Urinary bladder (tissue), 3 donors: ENCODE measurements at regions not wholly inside any gene's neighbourhood (a gene's known extent, or its start where the extent isn't known, plus 50 kb on each side); places are given as distances from the start of the nearest gene placed in this dataset.

Source experiments
- DNase-seq: peaks from one replicate; pipeline ENCODE4 v3.0.0-alpha.2; 2015; ENCODE audit errors: extremely low spot score
- H3K27ac ChIP-seq: one replicate; pipeline ENCODE4 v1.5.1; 2013; ENCODE audit warnings: low read depth, mild to moderate bottlenecking, moderate library complexity
- H3K36me3 ChIP-seq: one replicate; pipeline ENCODE4 v1.6.1; 2013; ENCODE audit warnings: mild to moderate bottlenecking, moderate library complexity; ENCODE audit not compliant: insufficient read depth
- H3K4me1 ChIP-seq: one replicate; pipeline ENCODE4 v1.6.1; 2013; ENCODE audit warnings: mild to moderate bottlenecking, moderate library complexity; ENCODE audit not compliant: insufficient read depth
- H3K4me3 ChIP-seq: one replicate; pipeline ENCODE4 v1.5.1; 2013; ENCODE audit warnings: low read depth, low read length
- WGBS: extraction: QIAGEN DNeasy Blood & Tissue Kit; methylation state at CpG from one replicate; pipeline ENCODE4 v1.1.7; 2013; 5-methylcytosine and 5-hydroxymethylcytosine counted together
- donor health status: healthy with polysubstance abuse.
- donor health status: healthy.

DNA sequence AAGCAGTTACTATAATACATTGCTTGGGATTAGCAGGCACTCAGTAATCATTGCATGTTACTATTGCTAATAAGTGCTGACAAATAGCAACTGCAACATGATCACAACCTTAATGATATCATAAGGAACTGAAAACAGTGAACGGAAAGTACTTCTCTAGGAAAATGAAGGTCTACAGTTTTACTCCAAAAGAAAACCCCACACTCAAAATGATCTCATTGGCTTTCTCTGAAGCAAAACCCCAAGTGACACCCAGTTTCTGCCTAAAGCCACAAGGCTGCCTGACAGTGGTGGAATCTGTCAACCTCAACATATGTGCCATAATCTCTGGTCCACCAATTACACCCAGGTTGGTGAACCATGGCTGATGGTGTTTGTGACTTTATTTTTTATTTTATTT is 137.6 kb downstream of the PTGER3 start:
- H3K36me3 ChIP-seq: no peaks in the 10 kb centered on the region
- H3K4me3 ChIP-seq: no peak overlapping the region
- H3K27ac ChIP-seq: no peak overlapping the region
- DNase-seq: no peak
- no peaks in the 10 kb centered on the region for H3K4me1 ChIP-seq
- WGBS: 85% methylated on average over 1 of the region's 1 CpG

DNA sequence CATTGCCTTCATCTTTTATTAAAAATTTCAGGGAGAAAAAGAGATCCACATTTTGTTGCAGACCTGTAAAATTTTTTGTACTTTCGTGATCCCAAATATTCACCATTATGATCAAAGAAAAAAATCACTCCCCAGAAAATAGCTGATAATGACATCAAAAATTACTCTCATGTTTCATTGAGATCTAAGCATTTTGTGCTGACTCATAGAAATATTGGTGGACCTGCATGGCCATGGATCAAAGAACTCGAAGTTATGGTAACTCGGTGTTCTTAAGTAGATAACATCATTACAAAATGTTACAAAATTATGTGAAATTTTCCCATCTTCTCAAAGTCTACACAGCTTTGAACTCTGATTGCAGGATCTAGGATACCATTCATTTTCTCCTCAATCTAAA is 135.8 kb downstream of the PTGER3 start:
- WGBS: 95% methylated on average over 3 of the region's 3 CpGs
- Histone ChIP-seq H3K27ac (no peak overlapping the region), H3K36me3 (no peaks in the 10 kb centered on the region), H3K4me3 (no peak overlapping the region), H3K4me1 (no peaks in the 10 kb centered on the region)
- DNase-seq: no peak

DNA sequence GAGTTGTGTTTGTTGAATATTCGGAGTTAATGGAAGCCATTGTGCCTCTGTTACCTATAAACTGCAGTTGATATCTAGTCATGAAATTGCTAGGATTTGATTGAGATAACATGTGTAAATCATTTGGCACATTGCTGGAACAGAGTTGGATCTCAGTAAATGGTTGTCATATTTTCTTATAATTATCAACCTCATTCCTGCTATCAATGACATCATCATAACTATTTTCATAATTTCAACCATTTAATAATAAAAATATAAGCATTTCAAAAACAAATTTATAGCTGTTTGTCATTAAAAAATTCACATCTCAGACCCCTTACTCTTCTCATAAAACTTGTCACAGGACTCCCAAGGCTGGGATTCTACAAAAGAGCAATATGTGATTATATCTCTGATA is 133.4 kb downstream of the PTGER3 start:
- WGBS: 91% methylated on average over 1 of the region's 1 CpG
- no peak for DNase-seq
- Histone ChIP-seq H3K4me1 (no peaks in the 10 kb centered on the region), H3K27ac (no peak overlapping the region), H3K36me3 (no peaks in the 10 kb centered on the region), H3K4me3 (no peak overlapping the region)

DNA sequence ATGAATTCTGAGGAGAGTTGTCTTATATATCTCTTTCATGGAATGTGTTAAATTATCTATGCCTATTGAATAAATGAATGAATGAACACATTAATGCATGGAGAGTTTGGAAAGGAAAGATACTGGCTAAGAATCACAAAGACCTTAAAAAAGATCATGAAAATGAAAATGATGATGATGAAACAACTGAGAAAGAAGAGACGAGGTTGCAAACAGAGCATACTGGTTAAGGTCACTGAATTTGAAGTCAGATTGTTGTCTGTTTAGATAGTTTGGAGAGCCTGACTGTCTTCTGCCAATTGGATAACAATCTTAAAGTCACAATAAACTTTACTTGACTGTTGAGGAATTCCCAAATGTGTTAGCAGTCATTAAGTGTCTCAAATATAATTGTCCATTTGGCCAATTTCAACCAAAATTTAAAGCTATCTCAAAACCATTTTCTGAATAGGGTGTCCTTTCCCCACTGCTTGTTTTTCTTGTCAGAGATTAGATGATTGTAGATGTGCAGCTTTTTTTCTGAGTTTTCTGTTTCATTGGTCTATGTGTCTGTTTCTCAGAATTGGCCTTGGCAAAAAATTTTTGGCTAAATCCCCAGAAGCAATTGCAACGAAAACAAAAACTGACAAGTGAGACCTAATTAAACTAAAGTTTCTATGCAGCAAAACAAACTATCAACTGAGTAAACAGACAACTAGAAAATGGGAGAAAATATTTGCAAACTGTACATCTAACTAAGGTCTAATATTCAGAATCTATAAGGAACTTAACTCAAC is 132.2 kb downstream of the PTGER3 start:
- no peak for DNase-seq
- Histone ChIP-seq H3K4me1 (no peaks in the 10 kb centered on the region), H3K4me3 (no peak overlapping the region), H3K36me3 (no peaks in the 10 kb centered on the region), H3K27ac (no peak overlapping the region)
- 43% methylated on average over 2 of the region's 2 CpGs for WGBS

- 56% methylated on average over 2 of the region's 2 CpGs for WGBS
- no peaks in the 10 kb centered on the region for H3K4me1 ChIP-seq
Observed at GRCh38 chr1:70916034-70916427, 131.6 kb downstream of the PTGER3 start.

GRCh38 chr1:70919706-70920323 is 127.8 kb downstream of the PTGER3 start:
- Histone ChIP-seq H3K27ac (no peak overlapping the region), H3K4me1 (no peaks in the 10 kb centered on the region), H3K4me3 (no peak overlapping the region), H3K36me3 (no peaks in the 10 kb centered on the region)
- DNase-seq: no peak
- WGBS: 94% methylated on average over 1 of the region's 1 CpG

More at GRCh38 chr1:70916034-70916427, 131.6 kb downstream of the PTGER3 start:
- Histone ChIP-seq H3K36me3 (no peaks in the 10 kb centered on the region), H3K4me3 (no peak overlapping the region), H3K27ac (no peak overlapping the region)
- no peak for DNase-seq
